HEK293 (cell line): ENCODE measurements at regions not wholly inside any gene's neighbourhood (a gene's known extent, or its start where the extent isn't known, plus 50 kb on each side); places are given as distances from the start of the nearest gene placed in this dataset.

Source experiments
- ZBTB49 ChIP-seq: fragments of 450-650 bp; formaldehyde crosslinking; IDR thresholded peaks from 2 replicates; pipeline ENCODE4 v1.5.1; 2016; ENCODE audit warnings: missing biosample characterization, missing genetic modification characterization, low read depth
- ZFP3 ChIP-seq: fragments of 450-650 bp; formaldehyde crosslinking; IDR thresholded peaks from 2 replicates; pipeline ENCODE4 v1.5.1; 2016; ENCODE audit warnings: low read depth, missing biosample characterization, missing genetic modification characterization
- ZNF140 ChIP-seq: fragments of 450-650 bp; formaldehyde crosslinking; IDR thresholded peaks from 2 replicates; pipeline ENCODE4 v1.5.1; 2016; ENCODE audit warnings: missing biosample characterization, missing genetic modification characterization
- ZNF510 ChIP-seq: fragments of 450-650 bp; formaldehyde crosslinking; IDR thresholded peaks from 2 replicates; pipeline ENCODE4 v1.5.1; 2018; ENCODE audit warnings: mild to moderate bottlenecking, missing genetic modification characterization, missing biosample characterization; ENCODE audit not compliant: insufficient replicate concordance
- ZNF518A ChIP-seq: fragments of 450-650 bp; formaldehyde crosslinking; conservative IDR thresholded peaks from 2 replicates; pipeline ENCODE4 v1.5.1; 2016; ENCODE audit warnings: low read depth, missing biosample characterization, missing genetic modification characterization

- TF ChIP-seq ZNF518A (no peak), ZNF510 (tag by site-specific recombination) (no peak), ZNF140 (tag by site-specific recombination) (no peak), ZFP3 (tag by site-specific recombination) (no peak), ZBTB49 (tag by site-specific recombination) (no peak)
Observed at GRCh38 chr2:47620770-47621437, 50.1 kb upstream of the KCNK12 start (continued).
